GM18909 (cell line): ENCODE measurements at regions not wholly inside any gene's neighbourhood (a gene's known extent, or its start where the extent isn't known, plus 50 kb on each side); places are given as distances from the start of the nearest gene placed in this dataset.

Source experiments
- ATAC-seq: cut with Tn5 transposase; IDR thresholded peaks from one replicate; pipeline ENCODE4 v1.9.1; 2021; ENCODE audit warnings: mild to moderate bottlenecking; ENCODE audit not compliant: unreplicated experiment, poor library complexity

- ATAC-seq, result no peak
Measured at GRCh38 chr16:72427051-72427782, 255.3 kb upstream of the PMFBP1 start.

- ATAC-seq, result no peak
Measured at GRCh38 chr16:72426386-72426785, 254.4 kb upstream of the PMFBP1 start.

DNA sequence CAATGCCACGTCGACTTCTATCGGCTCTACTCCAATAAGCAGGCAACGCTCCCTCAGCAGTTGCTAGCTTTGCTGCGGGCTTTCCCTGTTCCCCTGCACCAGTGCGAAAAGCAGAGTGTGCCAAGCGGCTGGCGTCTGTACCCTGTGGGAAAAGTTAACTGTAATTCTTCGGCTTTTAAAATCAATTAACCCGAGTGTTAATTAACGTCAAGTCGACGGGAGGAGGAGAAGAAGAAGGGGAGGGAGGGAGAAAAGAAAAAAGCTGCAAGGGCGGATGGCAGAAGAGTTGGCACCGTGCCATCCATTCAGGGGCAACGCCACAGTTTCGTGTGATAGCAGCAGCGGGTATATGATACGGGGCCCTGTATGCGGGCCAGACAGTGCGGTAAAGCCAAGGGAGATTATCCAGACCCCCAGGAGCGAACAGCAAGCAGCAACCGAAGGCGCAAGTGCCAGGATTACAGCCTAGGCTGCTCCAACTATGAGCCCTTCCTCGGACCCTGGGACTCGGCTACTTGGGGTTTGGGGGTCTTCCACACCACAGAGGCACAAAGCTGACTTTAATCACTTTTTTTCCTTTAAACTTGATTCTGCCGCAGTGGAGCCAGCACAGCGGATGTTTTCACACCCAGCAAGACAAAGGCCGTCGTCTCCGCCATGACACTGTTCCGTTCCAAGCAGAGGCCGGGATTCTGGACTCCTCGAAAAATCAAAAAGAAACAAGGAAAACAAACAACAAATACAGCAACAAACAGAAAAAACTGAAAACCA is 253.8 kb upstream of the PMFBP1 start:
- ATAC-seq, result no peak

GRCh38 chr16:72424757-72425156 is 252.8 kb upstream of the PMFBP1 start:
- no peak for ATAC-seq

- ATAC-seq, result no peak
Measured at GRCh38 chr16:72422308-72422897, 250.4 kb upstream of the PMFBP1 start.

DNA sequence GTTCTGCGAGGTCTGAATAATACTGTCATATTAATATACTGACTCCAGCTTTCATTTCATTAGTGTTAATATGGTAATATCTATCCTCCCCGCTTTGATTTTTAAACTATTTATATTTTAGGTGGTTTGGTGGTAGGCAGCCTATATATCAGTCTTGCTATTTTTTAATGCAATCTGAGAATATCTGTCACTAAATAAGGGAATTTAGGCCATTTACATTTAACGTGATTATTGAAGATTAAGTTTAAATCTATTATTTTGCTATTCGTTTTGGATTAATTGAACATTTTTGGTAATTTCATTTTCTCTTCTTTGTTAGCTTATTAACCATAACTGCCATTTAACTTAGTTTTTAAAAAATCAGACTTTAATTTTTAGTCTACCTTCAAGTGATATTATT is 247.7 kb upstream of the PMFBP1 start:
- ATAC-seq, result no peak

- no peak for ATAC-seq
Measured at GRCh38 chr16:72415379-72415778, 243.4 kb upstream of the PMFBP1 start.

DNA sequence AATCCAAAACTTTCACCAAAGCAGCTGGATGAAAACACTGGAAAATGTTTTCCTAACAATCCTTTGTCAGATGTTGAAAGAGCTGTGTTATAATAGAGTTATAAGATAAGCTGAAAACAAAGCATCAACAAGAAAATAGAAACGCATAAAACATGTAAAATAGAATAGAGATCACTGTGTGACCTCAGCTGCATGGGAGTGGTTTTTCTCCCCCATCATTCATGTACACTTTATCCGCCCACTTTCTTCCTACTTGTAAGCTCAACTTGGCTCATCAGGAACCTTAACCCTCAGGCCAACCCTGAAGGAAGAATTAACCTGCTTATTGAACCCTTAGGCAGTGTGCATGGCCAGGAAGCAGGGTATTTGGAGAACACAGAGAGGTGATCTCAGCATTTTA is 238.5 kb upstream of the PMFBP1 start:
- ATAC-seq, result no peak

DNA sequence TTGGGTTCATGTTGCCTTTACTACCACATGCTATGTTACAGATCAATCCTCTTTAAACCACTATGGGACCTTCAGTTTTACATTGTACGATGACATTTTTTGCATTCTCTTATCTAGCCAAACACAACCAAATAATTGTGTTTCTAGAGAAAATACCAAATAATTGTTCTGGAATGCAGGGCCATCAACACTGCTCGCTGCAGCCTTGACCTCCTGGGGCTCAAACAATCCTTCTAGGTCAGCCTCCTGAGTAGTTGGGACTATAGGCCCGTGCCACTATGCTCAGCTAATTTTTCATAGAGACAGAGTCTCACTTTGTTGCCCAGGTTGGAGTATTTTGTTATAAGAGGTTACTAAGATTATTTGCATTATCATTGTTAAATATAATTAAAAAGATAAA is 237.5 kb upstream of the PMFBP1 start:
- no peak for ATAC-seq

DNA sequence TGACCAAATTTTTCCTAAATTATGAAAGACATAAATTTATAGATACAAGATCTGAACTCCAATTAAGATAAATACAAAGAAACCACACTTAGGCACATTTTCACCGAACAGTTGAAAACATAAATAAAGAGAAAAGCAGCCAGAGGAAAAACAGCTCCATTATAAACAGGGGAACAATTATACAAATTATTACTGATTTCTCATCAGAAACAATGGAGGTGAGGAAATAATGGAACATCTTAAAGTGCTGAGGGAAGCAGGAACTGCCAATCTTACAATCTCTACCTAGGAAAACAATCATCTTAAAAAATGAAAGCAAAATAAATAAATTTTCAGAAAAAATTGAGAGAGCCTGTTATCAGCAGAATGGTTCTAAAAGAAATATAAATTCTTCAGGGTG is 234.4 kb upstream of the PMFBP1 start:
- no peak for ATAC-seq

DNA sequence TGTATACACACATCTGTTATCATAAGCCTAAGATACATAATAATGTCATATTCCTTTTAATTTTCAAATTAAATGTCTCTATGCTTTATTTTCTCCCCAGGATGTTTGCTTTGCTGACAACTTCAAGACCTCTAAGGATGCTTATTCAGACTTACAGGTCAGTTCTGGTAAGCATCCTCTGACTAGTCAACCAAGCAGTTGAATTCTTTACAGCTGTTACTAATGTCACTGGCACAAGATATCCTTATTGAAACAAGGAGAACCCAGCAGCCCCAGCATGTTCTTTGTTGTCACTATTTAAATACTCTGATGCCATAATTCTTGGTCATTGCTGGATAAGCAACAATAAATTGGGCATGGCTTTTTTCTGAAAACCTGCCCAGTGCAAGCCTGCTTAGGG is 232.3 kb upstream of the PMFBP1 start:
- no peak for ATAC-seq

DNA sequence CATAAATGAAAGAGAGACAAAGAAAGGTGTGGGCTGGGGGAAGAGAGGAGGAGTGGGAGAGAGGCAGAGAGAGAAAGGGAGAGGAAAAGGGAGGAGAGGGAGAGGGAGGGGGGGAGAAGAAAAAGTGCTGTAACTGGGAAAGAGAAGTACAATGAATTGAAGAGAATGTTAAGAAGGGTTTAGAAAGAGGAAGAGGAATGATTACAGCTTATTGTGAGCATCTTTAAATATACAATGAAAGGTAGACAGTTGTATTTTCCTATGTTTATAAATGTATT is 229.1 kb upstream of the PMFBP1 start:
- no peak for ATAC-seq

DNA sequence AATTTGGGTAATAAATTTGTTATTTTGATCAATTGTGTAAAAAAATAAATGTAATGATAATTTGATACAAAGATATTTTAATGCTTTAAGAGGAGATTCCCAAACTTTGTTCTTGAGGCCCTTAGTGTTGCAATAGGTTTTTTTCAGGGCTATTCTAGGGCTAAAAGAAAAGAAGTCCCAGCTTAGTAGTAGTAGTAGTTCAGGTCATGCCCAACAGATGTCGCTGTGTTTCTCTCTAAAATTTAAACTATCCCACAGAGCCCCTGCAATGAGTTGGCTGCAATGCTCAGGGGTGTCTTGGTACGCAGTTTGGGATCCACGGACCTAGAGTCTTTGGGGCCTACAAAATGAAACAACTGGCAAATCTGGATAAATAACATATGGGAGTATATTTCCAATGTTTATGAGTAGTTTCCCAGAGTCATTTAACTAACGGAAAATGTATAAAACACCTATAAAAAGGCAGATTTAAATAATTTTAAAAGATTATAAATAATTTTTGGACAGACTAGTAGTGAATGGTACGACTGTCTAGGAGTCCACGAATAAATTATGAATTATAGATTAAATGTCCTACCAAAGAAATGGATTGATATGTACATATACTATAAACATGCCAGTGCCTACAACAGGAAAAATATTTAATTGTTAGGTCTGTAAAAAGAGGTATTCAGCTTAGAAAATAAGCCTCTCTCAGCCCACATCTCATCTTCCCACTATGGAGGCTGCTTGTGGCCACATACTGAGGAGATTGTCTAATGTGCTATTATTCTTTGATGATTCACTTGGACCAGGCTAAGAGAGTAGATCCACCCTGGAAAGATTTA is 228.5 kb upstream of the PMFBP1 start:
- ATAC-seq, result peak; percentile 60

- no peak for ATAC-seq
Measured at GRCh38 chr16:72399811-72400210, 227.9 kb upstream of the PMFBP1 start.

GRCh38 chr16:72397876-72398275 is 225.9 kb upstream of the PMFBP1 start:
- no peak for ATAC-seq

DNA sequence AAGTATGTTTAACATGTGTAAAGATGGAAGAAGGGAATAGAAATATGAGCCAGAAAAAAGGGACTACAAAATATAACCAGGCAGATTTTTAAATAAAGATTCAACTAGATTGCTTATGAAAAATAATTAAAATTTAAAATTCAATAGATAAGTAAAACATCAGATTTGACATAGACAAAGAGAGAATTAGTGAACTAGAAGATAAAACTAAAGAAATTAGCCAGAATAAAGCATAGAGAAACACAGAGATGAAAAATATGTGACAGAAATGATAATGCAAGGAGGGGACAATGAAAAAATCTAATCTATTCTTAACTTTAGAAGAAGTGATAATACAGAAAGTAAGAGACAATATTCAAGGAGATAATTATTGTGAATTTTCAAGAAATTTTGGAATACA is 222.6 kb upstream of the PMFBP1 start:
- no peak for ATAC-seq

DNA sequence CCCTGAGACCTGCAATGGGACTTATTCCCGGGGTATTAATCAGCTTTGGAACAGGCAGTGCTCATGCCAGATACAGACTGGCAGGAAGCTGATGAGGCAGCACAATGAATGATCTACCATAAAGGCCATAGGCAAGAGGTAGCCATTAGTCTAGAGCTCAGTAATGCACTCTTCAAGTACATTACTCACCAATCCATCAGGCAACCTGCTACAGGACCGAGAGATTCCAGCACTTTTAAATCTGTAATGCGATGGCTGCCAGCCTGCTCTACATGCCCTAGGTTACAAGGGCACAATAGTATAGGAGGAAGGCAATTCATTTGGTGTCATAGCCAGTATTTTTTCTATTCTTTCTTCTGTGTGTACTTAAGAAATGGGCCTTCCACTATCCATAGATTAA is 217.8 kb upstream of the PMFBP1 start:
- ATAC-seq, result no peak

- ATAC-seq, result no peak
Measured at GRCh38 chr16:72388007-72388406, 216.1 kb upstream of the PMFBP1 start.

DNA sequence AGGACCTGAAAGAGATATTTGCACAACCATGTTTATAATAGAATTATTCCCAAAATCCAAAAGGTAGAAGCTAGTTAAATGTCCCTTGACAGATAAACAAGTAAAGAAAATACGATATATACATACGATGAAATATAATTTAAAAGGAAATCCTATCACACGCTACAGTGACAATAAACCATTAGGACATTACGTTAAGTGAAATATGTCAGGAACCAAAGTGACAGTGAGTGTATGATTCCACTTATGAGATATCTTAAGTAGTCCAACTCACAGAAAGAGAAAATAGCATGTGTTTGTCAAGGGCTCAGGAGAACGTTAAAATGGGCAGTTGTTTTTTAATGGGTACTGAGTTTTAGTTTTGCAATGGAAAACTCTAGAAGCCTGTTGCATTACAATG is 212.7 kb upstream of the PMFBP1 start:
- ATAC-seq, result no peak

GRCh38 chr16:72380283-72380682 is 208.3 kb upstream of the PMFBP1 start:
- ATAC-seq, result no peak

DNA sequence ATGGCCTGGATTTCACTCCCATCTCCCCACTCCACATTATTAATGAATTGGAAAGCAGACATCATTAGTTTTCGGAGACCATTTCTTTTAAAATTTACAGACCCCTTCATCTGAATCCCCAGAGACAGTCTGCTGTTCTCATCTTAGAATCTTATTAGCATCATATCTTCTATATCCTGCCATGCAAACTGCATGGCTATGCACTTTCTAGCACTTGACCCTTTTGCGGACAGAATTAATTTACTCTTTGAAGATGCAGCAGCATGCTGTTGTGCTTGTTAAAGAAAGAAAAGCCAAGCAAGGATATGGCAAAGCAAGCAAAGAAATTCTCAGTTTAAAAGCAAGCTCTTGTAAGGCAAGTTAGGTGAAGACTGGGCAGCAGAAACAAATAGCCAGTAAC is 201.2 kb upstream of the PMFBP1 start:
- ATAC-seq, result no peak
